Caco-2 (cell line): ENCODE measurements at regions not wholly inside any gene's neighbourhood (a gene's known extent, or its start where the extent isn't known, plus 50 kb on each side); places are given as distances from the start of the nearest gene placed in this dataset.

Experiments used
- BruUV-seq: library from RNA; stranded (reverse); fragments of 400-500 nt; replicated peaks from 2 replicates; lab custom pipeline; 2021; lab: Mats Ljungman, UMichigan
- CTCF ChIA-PET: fragments of 300-600 bp; sonication (Branson Sonifier 250); formaldehyde crosslinking; loops from one replicate; lab custom pipeline; 2022; ENCODE audit warnings: antibody characterized with exemption; lab: Charles Lee
- POLR2A ChIA-PET: fragments of 300-600 bp; sonication (Branson Sonifier 250); formaldehyde crosslinking; loops from one replicate; lab custom pipeline; 2022; ENCODE audit warnings: antibody characterized with exemption; lab: Charles Lee
- DNase-seq, 2 experiments: peaks; one replicate each; pipeline versions ENCODE4 v3.0.0 to v3.0.0-alpha.2; 2020 to 2022
- H3K27me3 ChIP-seq: replicated peaks from 2 replicates; pipeline ENCODE4 v1.6.0; 2011; ENCODE audit warnings: low read length; ENCODE audit not compliant: control insufficient read depth, insufficient read depth
- H3K36me3 ChIP-seq: 2 replicates; pipeline ENCODE4 v1.5.1; 2011; ENCODE audit warnings: low read length; ENCODE audit not compliant: control insufficient read depth, insufficient read depth
- H3K4me1 ChIP-seq: fragments of 250-450 bp; sonication (Bioruptor Pico); 2 replicates; pipeline ENCODE4 v1.5.1; 2020; ENCODE audit warnings: mild to moderate bottlenecking
- H3K4me3 ChIP-seq: 2 replicates; pipeline ENCODE4 v1.5.1; 2011; ENCODE audit warnings: low read depth, mild to moderate bottlenecking, control low read depth, low read length
- H3K9me3 ChIP-seq: fragments of 250-450 bp; sonication (Bioruptor Pico); 2 replicates; pipeline ENCODE4 v1.5.1; 2020; ENCODE audit warnings: mild to moderate bottlenecking, moderate library complexity
- H3K27ac Mint-ChIP-seq: one replicate; pipeline ENCODE4 v1.8.0; 2022; ENCODE audit warnings: mixed read lengths; ENCODE audit not compliant: unreplicated experiment
- H3K27me3 Mint-ChIP-seq: one replicate; pipeline ENCODE4 v1.8.0; 2022; ENCODE audit warnings: mixed read lengths; ENCODE audit not compliant: insufficient read depth, unreplicated experiment
- H3K36me3 Mint-ChIP-seq: one replicate; pipeline ENCODE4 v1.8.0; 2022; ENCODE audit warnings: mild to moderate bottlenecking, mixed read lengths; ENCODE audit not compliant: insufficient read depth, unreplicated experiment
- H3K4me1 Mint-ChIP-seq: one replicate; pipeline ENCODE4 v1.8.0; 2022; ENCODE audit warnings: low read depth, mixed read lengths; ENCODE audit not compliant: unreplicated experiment
- H3K4me3 Mint-ChIP-seq: one replicate; pipeline ENCODE4 v1.8.0; 2022; ENCODE audit warnings: mild to moderate bottlenecking, moderate library complexity, mixed read lengths; ENCODE audit not compliant: unreplicated experiment
- H3K9me3 Mint-ChIP-seq: one replicate; pipeline ENCODE4 v1.8.0; 2022; ENCODE audit warnings: mixed read lengths; ENCODE audit not compliant: unreplicated experiment
- intact Hi-C: fragments of 100-400 bp; cut with micrococcal nuclease; formaldehyde crosslinking; loops from one replicate; pipeline ENCODE4 v1.10.0; 2022; ENCODE audit not compliant: unreplicated experiment
- TF ChIP-seq, protein P1 (sequence below), 2 experiments: fragments of 200-600 bp in 1 of 2; IDR thresholded peaks; 1 replicate in 1 of 2; 2 replicates in 1 of 2; pipeline versions ENCODE4 v1.5.1 to v1.8.0; 2011 to 2022; ENCODE audit warnings: antibody characterized with exemption in 1 of 2, control low read depth in 1 of 2, inconsistent platforms in 1 of 2, low read depth in 1 of 2, low read length in 1 of 2, mild to moderate bottlenecking in 1 of 2, moderate library complexity in 1 of 2; ENCODE audit not compliant: insufficient read depth in 1 of 2, severe bottlenecking in 1 of 2, unreplicated experiment in 1 of 2

DNA sequence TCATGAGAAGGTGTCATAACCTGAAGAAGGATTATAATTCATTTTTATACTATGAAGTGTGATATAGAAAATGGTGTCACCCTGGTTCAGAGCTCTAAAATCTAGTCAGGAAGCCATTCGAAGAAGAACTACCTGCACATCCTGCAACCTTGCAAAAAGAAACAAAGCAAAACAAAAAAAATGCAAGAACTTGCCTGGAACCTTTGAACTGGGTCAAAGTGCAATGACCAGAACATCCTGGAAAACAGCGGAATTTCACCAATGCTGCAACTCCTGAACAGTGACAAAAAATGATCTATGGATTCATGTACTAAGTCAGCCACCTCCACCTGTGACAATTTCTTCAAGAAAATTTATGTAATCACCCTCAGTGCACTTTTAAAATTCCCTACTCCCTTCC lies 1083.3 kb upstream of the GYPC start:
- H3K27ac Mint-ChIP-seq = no peak overlapping the region
- CTCF ChIA-PET = no interaction called here
- no peaks in the 10 kb centered on the region for H3K36me3 Mint-ChIP-seq
- Histone ChIP-seq H3K9me3 (no peaks in the 10 kb centered on the region), H3K27me3 (no peaks in the 10 kb centered on the region), H3K4me1 (peaks cover 10% of the 10 kb centered on the region; the same call in 1 of the 2 replicates), H3K36me3 (no peaks in the 10 kb centered on the region), H3K4me3 (no peak overlapping the region)
- H3K4me1 Mint-ChIP-seq = peaks cover 8% of the 10 kb centered on the region
- POLR2A ChIA-PET = no interaction called here
- peak in 1 of 2 experiments; percentile 24 for DNase-seq
- no TSS peak for BruUV-seq
- no peaks in the 10 kb centered on the region for H3K9me3 Mint-ChIP-seq
- H3K4me3 Mint-ChIP-seq = no peak overlapping the region
- intact Hi-C loops = no loop called here
- TF ChIP-seq, protein P1, sequence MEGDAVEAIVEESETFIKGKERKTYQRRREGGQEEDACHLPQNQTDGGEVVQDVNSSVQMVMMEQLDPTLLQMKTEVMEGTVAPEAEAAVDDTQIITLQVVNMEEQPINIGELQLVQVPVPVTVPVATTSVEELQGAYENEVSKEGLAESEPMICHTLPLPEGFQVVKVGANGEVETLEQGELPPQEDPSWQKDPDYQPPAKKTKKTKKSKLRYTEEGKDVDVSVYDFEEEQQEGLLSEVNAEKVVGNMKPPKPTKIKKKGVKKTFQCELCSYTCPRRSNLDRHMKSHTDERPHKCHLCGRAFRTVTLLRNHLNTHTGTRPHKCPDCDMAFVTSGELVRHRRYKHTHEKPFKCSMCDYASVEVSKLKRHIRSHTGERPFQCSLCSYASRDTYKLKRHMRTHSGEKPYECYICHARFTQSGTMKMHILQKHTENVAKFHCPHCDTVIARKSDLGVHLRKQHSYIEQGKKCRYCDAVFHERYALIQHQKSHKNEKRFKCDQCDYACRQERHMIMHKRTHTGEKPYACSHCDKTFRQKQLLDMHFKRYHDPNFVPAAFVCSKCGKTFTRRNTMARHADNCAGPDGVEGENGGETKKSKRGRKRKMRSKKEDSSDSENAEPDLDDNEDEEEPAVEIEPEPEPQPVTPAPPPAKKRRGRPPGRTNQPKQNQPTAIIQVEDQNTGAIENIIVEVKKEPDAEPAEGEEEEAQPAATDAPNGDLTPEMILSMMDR (IDR thresholded peaks at IDR 0.05; ENCODE audit: insufficient read depth in 1 of 2, low read depth in 1 of 2, low read length in 1 of 2, severe bottlenecking in 1 of 2, unreplicated experiment in 1 of 2) = no peak
- peaks cover 6% of the 10 kb centered on the region for H3K27me3 Mint-ChIP-seq

DNA sequence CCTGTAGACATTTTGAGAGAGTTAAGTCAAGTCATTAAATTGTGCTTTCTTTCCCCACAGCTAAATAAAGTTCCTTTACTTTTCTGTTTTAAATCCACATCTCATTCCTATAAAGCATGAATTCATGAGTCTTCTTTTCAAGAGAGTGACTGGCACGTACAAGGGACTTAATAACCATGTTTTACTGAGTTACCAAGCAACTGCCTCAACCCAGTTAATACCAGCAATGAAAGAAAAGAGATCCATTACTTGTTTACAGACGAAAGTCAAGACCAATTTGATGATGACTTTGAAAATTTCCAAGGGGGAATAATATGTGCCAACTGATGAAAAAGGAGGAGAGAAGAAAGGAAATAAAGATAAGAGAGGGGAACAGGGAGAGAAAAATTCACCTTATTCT lies 1082.5 kb upstream of the GYPC start:
- BruUV-seq = no TSS peak
- H3K4me1 Mint-ChIP-seq = peaks cover 8% of the 10 kb centered on the region
- no peaks in the 10 kb centered on the region for H3K9me3 ChIP-seq

DNA sequence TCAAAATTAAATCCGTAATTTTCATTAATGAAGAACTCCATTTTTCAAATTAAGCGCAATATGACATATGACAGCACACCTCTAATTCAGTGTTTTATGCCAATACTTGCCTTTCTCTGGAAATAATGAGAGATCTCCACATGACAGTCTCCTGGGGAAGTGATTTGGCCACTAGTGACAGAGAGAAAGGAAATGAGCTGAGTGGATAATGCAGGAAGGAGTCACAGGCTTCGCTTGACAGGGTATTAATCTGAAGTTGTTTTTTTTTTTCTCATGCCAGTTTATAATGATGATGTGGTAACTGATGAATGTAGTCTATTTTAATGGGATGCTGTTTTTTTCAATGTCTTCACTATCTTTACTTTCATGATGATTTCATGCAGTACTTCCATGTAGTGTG lies 1079.4 kb upstream of the GYPC start:
- no peaks in the 10 kb centered on the region for H3K9me3 Mint-ChIP-seq
- H3K4me3 ChIP-seq = no peak overlapping the region
- peaks cover 3% of the 10 kb centered on the region for H3K27me3 Mint-ChIP-seq
- intact Hi-C loops = no loop called here
- H3K36me3 Mint-ChIP-seq = no peaks in the 10 kb centered on the region
- no TSS peak for BruUV-seq
- peaks cover 8% of the 10 kb centered on the region for H3K4me1 Mint-ChIP-seq
- no peak overlapping the region for H3K27ac Mint-ChIP-seq
- H3K36me3 ChIP-seq = no peaks in the 10 kb centered on the region
- H3K4me3 Mint-ChIP-seq = no peak overlapping the region
- H3K27me3 ChIP-seq = no peaks in the 10 kb centered on the region
- no peaks in the 10 kb centered on the region for H3K9me3 ChIP-seq
- TF ChIP-seq, protein P1 (IDR thresholded peaks at IDR 0.05; ENCODE audit: insufficient read depth in 1 of 2, low read depth in 1 of 2, low read length in 1 of 2, severe bottlenecking in 1 of 2, unreplicated experiment in 1 of 2) = no peak
- no peak for DNase-seq
- ChIA-PET POLR2A (no interaction called here), CTCF (no interaction called here)
- peaks cover 10% of the 10 kb centered on the region; the same call in 1 of the 2 replicates for H3K4me1 ChIP-seq

More for the DNA sequence above, 1082.5 kb upstream of the GYPC start:
- H3K27ac Mint-ChIP-seq = no peak overlapping the region
- Histone ChIP-seq H3K27me3 (no peaks in the 10 kb centered on the region), H3K4me3 (no peak overlapping the region), H3K36me3 (no peaks in the 10 kb centered on the region), H3K4me1 (peaks cover 10% of the 10 kb centered on the region; the same call in 1 of the 2 replicates)
- H3K9me3 Mint-ChIP-seq = no peaks in the 10 kb centered on the region
- ChIA-PET CTCF (no interaction called here), POLR2A (no interaction called here)
- H3K4me3 Mint-ChIP-seq = no peak overlapping the region
- no peaks in the 10 kb centered on the region for H3K36me3 Mint-ChIP-seq
- intact Hi-C loops = no loop called here
- H3K27me3 Mint-ChIP-seq = peaks cover 3% of the 10 kb centered on the region
- DNase-seq = no peak
- TF ChIP-seq, protein P1 (IDR thresholded peaks at IDR 0.05; ENCODE audit: insufficient read depth in 1 of 2, low read depth in 1 of 2, low read length in 1 of 2, severe bottlenecking in 1 of 2, unreplicated experiment in 1 of 2) = no peak
